ENCODE measurements at regions not wholly inside any gene's neighbourhood (a gene's known extent, or its start where the extent isn't known, plus 50 kb on each side); places are given as distances from the start of the nearest gene placed in this dataset.
A peak's percentile ranks its signal among the peaks of the same experiment; 100 is the strongest.

DNA sequence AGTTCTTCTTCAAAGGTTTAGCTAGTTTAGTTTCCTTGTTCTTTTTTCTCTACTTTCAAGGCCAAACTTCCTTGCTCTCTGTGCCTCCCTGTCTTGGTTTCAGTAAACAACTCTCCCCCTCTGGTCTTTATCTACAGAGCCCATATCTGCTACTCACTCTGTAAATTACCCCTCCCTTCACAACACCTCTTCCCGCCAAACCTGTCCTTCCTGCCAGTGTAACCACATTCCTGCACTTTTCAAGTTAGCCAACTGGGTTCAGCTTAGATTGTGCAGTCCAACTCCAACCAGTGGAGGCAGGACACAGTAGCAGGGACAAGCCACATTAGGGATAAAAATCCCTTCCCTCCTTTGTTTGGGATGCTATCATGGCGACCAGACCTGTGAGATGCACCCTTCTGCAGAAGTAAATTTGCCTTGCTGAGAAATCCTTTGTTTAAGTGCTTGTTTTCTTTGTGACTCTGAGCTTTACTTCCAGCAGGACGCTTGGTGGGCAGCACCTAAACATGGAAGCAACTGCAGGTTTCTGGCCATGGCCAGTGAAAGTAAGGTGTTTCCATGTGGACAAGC is 706.0 kb downstream of the KCNJ3 start:
- Histone ChIP-seq H4K5ac (ENCODE audit: insufficient read length, low read depth, low read length) (no peak overlapping the region), H3K4me3 (ENCODE audit: extremely low read depth in 1 of 4, insufficient read depth in 2 of 4, low read depth in 3 of 4, low read length in 4 of 4) (no peak overlapping the region), H3K14ac (ENCODE audit: insufficient read length) (no peak overlapping the region), H4K8ac (ENCODE audit: extremely low read depth, insufficient read depth, low read length) (no peak overlapping the region), H3K18ac (ENCODE audit: extremely low read depth, low read length) (peak overlapping the region; percentile 51; the same call in 1 of the 2 replicates), H3K79me2 (ENCODE audit: control insufficient read depth in 1 of 2, insufficient read depth in 2 of 2, low read length in 2 of 2) (no peaks in the 10 kb centered on the region), H3K79me1 (ENCODE audit: low read depth, low read length) (no peaks in the 10 kb centered on the region), H2BK20ac (ENCODE audit: low read length) (peak overlapping the region; percentile 23; the same call in 1 of the 2 replicates), H2BK120ac (replicated peaks; ENCODE audit: low read depth, low read length) (no peak overlapping the region), H3K9me3 (ENCODE audit: insufficient read depth in 2 of 2, low read depth in 1 of 2, low read length in 1 of 2) (no peaks in the 10 kb centered on the region), H3K4me2 (ENCODE audit: insufficient read depth in 1 of 2, low read depth in 2 of 2, low read length in 2 of 2) (peak overlapping the region in 1 of 2 experiments; percentile 4; a peak in 1 of 4 replicates), H2AK5ac (ENCODE audit: low read depth, low read length) (no peak overlapping the region), H3K56ac (replicated peaks; ENCODE audit: insufficient read length, low read depth, low read length) (no peak overlapping the region), H2BK12ac (ENCODE audit: low read depth, low read length) (0 out of 2 replicates have a peak overlapping the region, but pooled peaks have one; percentile 35), H2AFZ (ENCODE audit: low read length) (peak overlapping the region; percentile 95), H4K20me1 (replicated peaks in 1 of 2; ENCODE audit: control insufficient read depth in 1 of 2, insufficient read depth in 2 of 2, low read length in 2 of 2) (no peaks in the 10 kb centered on the region), H3K4ac (replicated peaks; ENCODE audit: insufficient read length, low read depth, low read length) (no peak overlapping the region), H3K9ac (replicated peaks in 1 of 4; ENCODE audit: extremely low read depth in 1 of 4, low read depth in 3 of 4, low read length in 3 of 4) (no peak overlapping the region), H3K36me3 (ENCODE audit: control insufficient read depth in 2 of 4, insufficient read depth in 4 of 4, low read length in 3 of 4) (no peaks in the 10 kb centered on the region; a peak in 1 of 8 replicates), H4K91ac (replicated peaks; ENCODE audit: insufficient read length, low read length) (no peak overlapping the region), H3K23ac (ENCODE audit: insufficient read length) (no peak overlapping the region), H3K23me2 (ENCODE audit: low read depth, low read length) (no peaks in the 10 kb centered on the region; the same call in 1 of the 2 replicates), H3K4me1 (replicated peaks in 1 of 4; ENCODE audit: control insufficient read depth in 3 of 4, insufficient read depth in 4 of 4, low read length in 3 of 4) (peaks cover 0 to 13% (median 9%) of the 10 kb centered on the region in 4 experiments; a peak in 3 of 7 replicates), H2BK5ac (ENCODE audit: low read depth, low read length) (peak overlapping the region; percentile 62; the same call in 1 of the 2 replicates), H3K27me3 (replicated peaks in 1 of 4; ENCODE audit: control insufficient read depth in 3 of 4, extremely low read depth in 1 of 4, insufficient read depth in 3 of 4, low read length in 3 of 4) (no peaks in the 10 kb centered on the region), H2BK15ac (ENCODE audit: low read length) (no peak overlapping the region; the same call in 1 of the 2 replicates), H3K27ac (ENCODE audit: low read depth, low read length) (peak overlapping the region; percentile 69; the same call in 1 of the 2 replicates)
- peak; percentile 60 for FAIRE-seq
- no peak for DNase-seq (ENCODE audit: low read depth in 1 of 2, low spot score in 2 of 2)
- POLR2A ChIA-PET (ENCODE audit: partially characterized antibody) = interaction anchor here (0.6 to 1.1 kb wide), 3 partner anchors 8 to 985 kb away, joined by 3 read pairs; no protein-coding TSS in a partner anchor
- CTCF ChIA-PET (ENCODE audit: partially characterized antibody) = interaction anchor here (0.8 kb wide), 1 partner anchor 27 kb away, joined by 4 read pairs; no protein-coding TSS in a partner anchor
- 68% methylated on average over 3 of the region's 3 CpGs; no CpG with 5 or more reads in 1 of the 2 experiments for WGBS, 2 experiments (ENCODE audit: extremely low coverage in 1 of 2, insufficient coverage in 1 of 2, insufficient read length in 1 of 2, insufficient replicate concordance in 2 of 2, low coverage in 1 of 2, low lambda C conversion rate in 2 of 2, missing lambda C conversion rate in 1 of 2)
- TF ChIP-seq PHF8 (conservative IDR thresholded peaks at IDR 0.05; ENCODE audit: low read depth, low read length) (no peak), ASH2L (IDR thresholded peaks at IDR 0.05; ENCODE audit: low read length) (peak; percentile 42), RBBP5 (IDR thresholded peaks at IDR 0.05; ENCODE audit: borderline replicate concordance, low read depth, low read length) (peak; percentile 79; the same call in 1 of the 2 replicates), SIN3A (conservative IDR thresholded peaks at IDR 0.05 in 1 of 2, IDR thresholded peaks at IDR 0.05 in 1 of 2; ENCODE audit: low read depth in 1 of 2, low read length in 2 of 2) (no peak), YY1 (IDR thresholded peaks at IDR 0.05; ENCODE audit: low read depth, low read length) (0 out of 2 replicates have a peak, but pooled peaks have one; percentile 15), SP1 (IDR thresholded peaks at IDR 0.05; ENCODE audit: low read depth, low read length) (peak; percentile 77; the same call in 1 of the 2 replicates), JUN (IDR thresholded peaks at IDR 0.05; ENCODE audit: low read depth, low read length) (no peak), TEAD4 (IDR thresholded peaks at IDR 0.05; ENCODE audit: low read depth, low read length) (peak; percentile 88), NRF1 (IDR thresholded peaks at IDR 0.05; ENCODE audit: low read depth, low read length) (no peak), TAF1 (IDR thresholded peaks at IDR 0.05; ENCODE audit: low read depth, low read length) (0 out of 2 replicates have a peak, but pooled peaks have one; percentile 23)
- TF ChIP-seq, protein P1, sequence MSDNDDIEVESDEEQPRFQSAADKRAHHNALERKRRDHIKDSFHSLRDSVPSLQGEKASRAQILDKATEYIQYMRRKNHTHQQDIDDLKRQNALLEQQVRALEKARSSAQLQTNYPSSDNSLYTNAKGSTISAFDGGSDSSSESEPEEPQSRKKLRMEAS (IDR thresholded peaks at IDR 0.05) = 0 out of 2 replicates have a peak, but pooled peaks have one; percentile 32
- TF ChIP-seq, protein P2, sequence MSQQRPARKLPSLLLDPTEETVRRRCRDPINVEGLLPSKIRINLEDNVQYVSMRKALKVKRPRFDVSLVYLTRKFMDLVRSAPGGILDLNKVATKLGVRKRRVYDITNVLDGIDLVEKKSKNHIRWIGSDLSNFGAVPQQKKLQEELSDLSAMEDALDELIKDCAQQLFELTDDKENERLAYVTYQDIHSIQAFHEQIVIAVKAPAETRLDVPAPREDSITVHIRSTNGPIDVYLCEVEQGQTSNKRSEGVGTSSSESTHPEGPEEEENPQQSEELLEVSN (IDR thresholded peaks at IDR 0.05) = peak; percentile 66

Measured in H1 (cell line).